GM12873 (cell line): ENCODE measurements at regions not wholly inside any gene's neighbourhood (a gene's known extent, or its start where the extent isn't known, plus 50 kb on each side); places are given as distances from the start of the nearest gene placed in this dataset.

Experiments used
- TF ChIP-seq, protein P1 (sequence below): IDR thresholded peaks from 2 replicates; pipeline ENCODE4 v1.5.1; 2012; ENCODE audit warnings: low read depth, mild to moderate bottlenecking, moderate library complexity, low read length, control low read depth; ENCODE audit not compliant: insufficient read depth; ENCODE audit errors: missing control alignments

DNA sequence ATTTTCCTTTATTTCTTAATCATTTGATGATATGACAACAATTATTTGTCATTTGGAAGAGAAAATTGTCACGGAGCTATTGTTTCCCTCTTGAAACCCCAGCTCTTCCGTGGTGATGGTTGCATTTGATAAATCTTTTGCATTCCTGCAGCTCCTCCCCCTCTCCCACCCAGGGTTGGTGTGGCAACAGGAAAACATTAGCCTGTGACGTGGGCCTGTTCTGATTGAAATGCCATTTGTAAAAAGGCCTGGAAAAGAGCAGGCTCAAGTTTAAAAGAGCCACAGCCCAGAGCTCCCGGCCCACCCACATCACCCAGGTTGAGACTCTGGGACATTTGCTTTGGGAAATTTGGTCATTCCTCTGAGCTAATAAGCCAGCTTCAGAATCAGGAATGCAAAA lies 282.5 kb downstream of the RPLP1 start:
- TF ChIP-seq, protein P1, sequence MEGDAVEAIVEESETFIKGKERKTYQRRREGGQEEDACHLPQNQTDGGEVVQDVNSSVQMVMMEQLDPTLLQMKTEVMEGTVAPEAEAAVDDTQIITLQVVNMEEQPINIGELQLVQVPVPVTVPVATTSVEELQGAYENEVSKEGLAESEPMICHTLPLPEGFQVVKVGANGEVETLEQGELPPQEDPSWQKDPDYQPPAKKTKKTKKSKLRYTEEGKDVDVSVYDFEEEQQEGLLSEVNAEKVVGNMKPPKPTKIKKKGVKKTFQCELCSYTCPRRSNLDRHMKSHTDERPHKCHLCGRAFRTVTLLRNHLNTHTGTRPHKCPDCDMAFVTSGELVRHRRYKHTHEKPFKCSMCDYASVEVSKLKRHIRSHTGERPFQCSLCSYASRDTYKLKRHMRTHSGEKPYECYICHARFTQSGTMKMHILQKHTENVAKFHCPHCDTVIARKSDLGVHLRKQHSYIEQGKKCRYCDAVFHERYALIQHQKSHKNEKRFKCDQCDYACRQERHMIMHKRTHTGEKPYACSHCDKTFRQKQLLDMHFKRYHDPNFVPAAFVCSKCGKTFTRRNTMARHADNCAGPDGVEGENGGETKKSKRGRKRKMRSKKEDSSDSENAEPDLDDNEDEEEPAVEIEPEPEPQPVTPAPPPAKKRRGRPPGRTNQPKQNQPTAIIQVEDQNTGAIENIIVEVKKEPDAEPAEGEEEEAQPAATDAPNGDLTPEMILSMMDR: no peak

DNA sequence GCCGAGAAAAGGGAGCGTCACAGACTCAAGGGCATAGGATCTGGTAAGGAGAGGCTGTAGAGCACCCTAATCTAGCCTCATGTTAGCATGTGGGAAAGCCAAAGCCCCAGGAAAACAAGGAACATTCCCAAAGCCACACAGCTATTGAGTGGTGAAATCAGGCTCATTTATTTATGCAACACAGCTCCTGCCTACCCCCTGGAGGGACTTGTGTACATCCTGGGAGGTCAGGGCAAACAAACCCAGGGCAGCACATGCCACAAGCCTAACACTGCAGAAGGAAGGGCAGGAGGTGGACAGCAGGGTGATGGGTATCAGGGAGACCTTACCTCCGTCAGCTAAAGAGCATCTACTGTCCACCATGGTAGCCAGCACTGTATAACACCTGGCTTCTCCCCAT lies 283.5 kb downstream of the RPLP1 start:
- TF ChIP-seq, protein P1: no peak

DNA sequence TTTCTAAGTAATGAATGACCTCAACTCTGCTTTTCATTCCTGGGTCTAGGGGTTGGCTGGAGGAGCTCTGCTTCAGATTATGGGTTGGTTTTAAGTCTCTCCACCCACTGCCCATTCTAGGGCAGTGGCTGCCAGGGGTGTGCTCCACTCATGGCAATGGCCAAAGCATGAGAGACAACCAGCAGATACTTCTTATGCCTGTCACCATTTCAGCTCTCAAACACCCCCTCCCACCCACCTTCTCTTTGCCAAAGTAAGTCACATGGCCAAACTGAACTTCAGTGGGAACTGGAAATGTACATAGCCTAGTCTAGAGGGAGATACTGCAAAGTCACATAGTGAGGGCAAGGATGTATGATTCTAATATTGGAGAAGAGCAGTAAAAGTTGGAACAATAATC lies 285.3 kb downstream of the RPLP1 start:
- TF ChIP-seq, protein P1: no peak

DNA sequence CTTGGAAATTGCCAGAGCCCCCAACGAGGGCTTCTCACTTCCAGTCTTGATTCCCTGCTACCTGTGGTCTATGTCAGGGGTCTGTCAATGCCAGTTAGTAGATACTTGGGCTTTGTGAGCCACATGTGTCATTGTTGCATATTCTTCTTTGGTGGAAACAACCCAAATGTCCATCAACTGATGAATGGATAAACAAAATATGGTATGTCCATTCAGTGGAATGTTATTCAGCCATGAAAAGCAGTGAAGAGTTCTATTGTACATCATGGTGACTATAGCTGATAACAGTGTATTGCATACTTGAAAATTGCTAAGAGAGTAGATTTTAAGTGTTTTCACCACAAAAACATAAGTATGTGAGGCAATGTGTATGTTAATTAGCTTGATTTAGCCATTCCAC lies 288.1 kb downstream of the RPLP1 start:
- TF ChIP-seq, protein P1: no peak

DNA sequence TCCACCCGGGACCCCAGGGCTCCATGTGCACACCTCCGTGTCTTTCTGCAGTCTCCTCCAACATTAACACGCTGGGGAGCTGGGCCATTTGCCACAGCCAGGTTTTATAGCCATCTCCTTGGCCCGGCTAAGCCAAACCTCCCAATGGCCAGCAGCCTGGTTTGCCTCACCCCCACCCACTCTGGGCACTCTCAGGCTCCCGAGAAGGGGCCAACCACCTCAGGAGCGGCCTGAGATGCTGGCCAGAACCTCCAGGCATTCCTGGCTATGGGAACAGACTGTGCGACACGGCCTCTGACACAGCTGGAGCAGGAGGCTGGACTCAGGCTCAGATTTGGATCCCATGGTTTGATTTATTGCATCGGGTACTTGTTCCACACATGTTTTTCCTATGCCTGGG lies 289.7 kb downstream of the RPLP1 start:
- TF ChIP-seq, protein P1: no peak

DNA sequence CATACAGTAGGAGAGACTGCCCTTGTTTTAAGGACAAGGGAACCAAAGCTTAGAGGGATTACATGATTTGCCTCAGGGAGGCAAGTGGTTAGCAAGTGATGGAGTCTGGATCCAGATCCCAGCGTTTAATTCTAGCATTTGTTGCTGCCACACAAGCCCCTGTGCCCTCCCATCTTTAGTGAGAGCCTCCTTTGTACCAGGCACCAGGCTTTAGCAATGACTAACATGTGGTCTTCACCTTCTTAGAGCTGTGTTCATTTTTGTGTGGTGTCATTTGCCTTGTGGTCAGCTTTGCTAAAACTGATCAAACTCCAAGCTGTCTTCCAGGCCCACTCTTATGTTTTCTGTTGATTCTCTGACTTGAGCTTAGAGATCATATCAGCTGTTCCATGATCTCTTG lies 290.5 kb downstream of the RPLP1 start:
- TF ChIP-seq, protein P1: no peak

DNA sequence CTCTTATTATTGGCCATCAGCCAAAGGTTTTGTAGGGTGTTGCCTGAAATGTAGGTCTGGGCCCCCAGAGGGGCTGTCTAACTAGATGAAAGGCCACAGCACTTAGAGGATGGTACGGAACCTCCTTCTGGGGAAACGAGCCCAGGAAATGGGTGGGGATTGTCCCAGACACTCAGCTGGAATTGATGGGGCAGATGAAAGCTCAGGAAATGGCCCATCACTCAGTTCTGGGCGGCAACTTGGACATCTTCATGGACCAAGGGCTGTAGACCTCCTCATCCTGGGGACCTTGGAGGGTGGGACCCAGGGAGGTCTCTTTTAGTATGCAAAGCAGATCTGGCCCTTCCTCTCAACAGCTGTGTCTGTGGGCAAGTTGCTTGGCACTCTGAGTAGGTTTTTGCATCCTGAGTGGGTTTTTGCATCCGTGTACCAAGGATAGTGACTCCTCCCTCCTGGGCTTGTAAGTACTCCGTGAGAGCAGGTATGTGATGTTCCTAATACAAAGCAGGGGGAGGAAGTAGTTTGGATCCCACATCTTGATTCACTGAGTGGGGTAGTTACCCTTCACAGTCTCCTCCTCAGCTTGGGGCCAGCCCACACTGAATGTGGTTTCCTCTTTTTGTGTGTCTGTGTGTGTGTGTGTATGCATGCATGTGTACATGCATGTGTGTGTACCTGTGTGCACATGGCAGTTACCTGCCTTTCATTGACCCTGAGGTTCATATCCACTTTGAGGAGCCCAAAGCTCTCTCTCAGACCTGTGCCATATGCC lies 292.0 kb downstream of the RPLP1 start:
- TF ChIP-seq, protein P1: no peak
